ENCODE measurements at regions not wholly inside any gene's neighbourhood (a gene's known extent, or its start where the extent isn't known, plus 50 kb on each side); places are given as distances from the start of the nearest gene placed in this dataset.

DNA sequence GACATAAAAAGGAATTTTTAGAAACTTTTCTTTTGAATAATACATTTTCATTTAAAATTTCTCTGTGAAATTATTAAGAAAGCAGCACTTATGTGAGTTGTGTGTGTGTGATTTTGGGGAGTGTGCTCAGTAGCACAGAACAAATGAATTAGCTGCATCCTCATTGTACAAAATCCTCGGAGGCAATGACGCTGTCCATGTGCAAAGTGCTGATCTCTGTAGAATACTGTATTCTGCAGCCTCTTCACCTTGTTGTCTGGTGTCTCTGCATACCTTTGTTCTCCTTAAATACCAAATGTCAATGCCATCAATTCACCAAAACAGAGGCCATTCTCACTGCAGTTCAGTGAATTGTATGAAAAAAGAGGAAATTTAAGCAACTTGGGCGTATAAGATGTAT, 838.4 kb downstream of the QKI start:
- TF ChIP-seq, protein P1, sequence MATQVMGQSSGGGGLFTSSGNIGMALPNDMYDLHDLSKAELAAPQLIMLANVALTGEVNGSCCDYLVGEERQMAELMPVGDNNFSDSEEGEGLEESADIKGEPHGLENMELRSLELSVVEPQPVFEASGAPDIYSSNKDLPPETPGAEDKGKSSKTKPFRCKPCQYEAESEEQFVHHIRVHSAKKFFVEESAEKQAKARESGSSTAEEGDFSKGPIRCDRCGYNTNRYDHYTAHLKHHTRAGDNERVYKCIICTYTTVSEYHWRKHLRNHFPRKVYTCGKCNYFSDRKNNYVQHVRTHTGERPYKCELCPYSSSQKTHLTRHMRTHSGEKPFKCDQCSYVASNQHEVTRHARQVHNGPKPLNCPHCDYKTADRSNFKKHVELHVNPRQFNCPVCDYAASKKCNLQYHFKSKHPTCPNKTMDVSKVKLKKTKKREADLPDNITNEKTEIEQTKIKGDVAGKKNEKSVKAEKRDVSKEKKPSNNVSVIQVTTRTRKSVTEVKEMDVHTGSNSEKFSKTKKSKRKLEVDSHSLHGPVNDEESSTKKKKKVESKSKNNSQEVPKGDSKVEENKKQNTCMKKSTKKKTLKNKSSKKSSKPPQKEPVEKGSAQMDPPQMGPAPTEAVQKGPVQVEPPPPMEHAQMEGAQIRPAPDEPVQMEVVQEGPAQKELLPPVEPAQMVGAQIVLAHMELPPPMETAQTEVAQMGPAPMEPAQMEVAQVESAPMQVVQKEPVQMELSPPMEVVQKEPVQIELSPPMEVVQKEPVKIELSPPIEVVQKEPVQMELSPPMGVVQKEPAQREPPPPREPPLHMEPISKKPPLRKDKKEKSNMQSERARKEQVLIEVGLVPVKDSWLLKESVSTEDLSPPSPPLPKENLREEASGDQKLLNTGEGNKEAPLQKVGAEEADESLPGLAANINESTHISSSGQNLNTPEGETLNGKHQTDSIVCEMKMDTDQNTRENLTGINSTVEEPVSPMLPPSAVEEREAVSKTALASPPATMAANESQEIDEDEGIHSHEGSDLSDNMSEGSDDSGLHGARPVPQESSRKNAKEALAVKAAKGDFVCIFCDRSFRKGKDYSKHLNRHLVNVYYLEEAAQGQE (IDR thresholded peaks at IDR 0.05; ENCODE audit: borderline replicate concordance) = no peak
- TF ChIP-seq, protein P2, sequence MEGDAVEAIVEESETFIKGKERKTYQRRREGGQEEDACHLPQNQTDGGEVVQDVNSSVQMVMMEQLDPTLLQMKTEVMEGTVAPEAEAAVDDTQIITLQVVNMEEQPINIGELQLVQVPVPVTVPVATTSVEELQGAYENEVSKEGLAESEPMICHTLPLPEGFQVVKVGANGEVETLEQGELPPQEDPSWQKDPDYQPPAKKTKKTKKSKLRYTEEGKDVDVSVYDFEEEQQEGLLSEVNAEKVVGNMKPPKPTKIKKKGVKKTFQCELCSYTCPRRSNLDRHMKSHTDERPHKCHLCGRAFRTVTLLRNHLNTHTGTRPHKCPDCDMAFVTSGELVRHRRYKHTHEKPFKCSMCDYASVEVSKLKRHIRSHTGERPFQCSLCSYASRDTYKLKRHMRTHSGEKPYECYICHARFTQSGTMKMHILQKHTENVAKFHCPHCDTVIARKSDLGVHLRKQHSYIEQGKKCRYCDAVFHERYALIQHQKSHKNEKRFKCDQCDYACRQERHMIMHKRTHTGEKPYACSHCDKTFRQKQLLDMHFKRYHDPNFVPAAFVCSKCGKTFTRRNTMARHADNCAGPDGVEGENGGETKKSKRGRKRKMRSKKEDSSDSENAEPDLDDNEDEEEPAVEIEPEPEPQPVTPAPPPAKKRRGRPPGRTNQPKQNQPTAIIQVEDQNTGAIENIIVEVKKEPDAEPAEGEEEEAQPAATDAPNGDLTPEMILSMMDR (IDR thresholded peaks at IDR 0.05; ENCODE audit: poor library complexity, severe bottlenecking) = no peak
- TF ChIP-seq EZH2 (IDR thresholded peaks at IDR 0.05; ENCODE audit: borderline replicate concordance, insufficient read depth, low read length, poor library complexity, severe bottlenecking) (no peak), SMC3 (conservative IDR thresholded peaks at IDR 0.05; ENCODE audit: poor library complexity) (no peak), TAF1 (IDR thresholded peaks at IDR 0.05; ENCODE audit: low read depth) (no peak)

Data from neural cell (in vitro differentiated cells).